Stomach (tissue), 4 donors: ENCODE measurements at regions not wholly inside any gene's neighbourhood (a gene's known extent, or its start where the extent isn't known, plus 50 kb on each side); places are given as distances from the start of the nearest gene placed in this dataset.

ENCODE experiments used
- CTCF ChIP-seq, 7 experiments: fragments of 450-650 bp in 4 of 7; fragments of 200-600 bp in 3 of 7; sonication (generic) in 3 of 7; IDR thresholded peaks; one replicate each; pipeline ENCODE4 v1.5.1; 2016 to 2019; ENCODE audit warnings: antibody characterized with exemption in 7 of 7, control low read depth in 2 of 7, mild to moderate bottlenecking in 1 of 7
- POLR2A ChIP-seq, 4 donors: fragments of 450-650 bp; IDR thresholded peaks; one replicate each; pipeline ENCODE4 v1.6.1; 2016; ENCODE audit warnings: antibody characterized with exemption in 4 of 4, control low read depth in 2 of 4, mild to moderate bottlenecking in 1 of 4, moderate library complexity in 1 of 4
- POLR2AphosphoS5 ChIP-seq, 3 donors: sonication (generic); formaldehyde crosslinking; IDR thresholded peaks; one replicate each; pipeline ENCODE4 v1.6.1; 2016; ENCODE audit warnings: antibody characterized with exemption in 3 of 3

- TF ChIP-seq POLR2AphosphoS5 (IDR thresholded peaks at IDR 0.05) (no peak), CTCF (IDR thresholded peaks at IDR 0.05) (no peak), POLR2A (IDR thresholded peaks at IDR 0.05) (no peak)
Observed at GRCh38 chr6:48236375-48236774, 125.4 kb upstream of the PTCHD4 start.
